GM21360 (cell line): ENCODE measurements at regions not wholly inside any gene's neighbourhood (a gene's known extent, or its start where the extent isn't known, plus 50 kb on each side); places are given as distances from the start of the nearest gene placed in this dataset.

Source experiments
- ATAC-seq: cut with Tn5 transposase; IDR thresholded peaks from one replicate; pipeline ENCODE4 v1.9.1; 2021; ENCODE audit warnings: mild to moderate bottlenecking, moderate library complexity; ENCODE audit not compliant: unreplicated experiment

DNA sequence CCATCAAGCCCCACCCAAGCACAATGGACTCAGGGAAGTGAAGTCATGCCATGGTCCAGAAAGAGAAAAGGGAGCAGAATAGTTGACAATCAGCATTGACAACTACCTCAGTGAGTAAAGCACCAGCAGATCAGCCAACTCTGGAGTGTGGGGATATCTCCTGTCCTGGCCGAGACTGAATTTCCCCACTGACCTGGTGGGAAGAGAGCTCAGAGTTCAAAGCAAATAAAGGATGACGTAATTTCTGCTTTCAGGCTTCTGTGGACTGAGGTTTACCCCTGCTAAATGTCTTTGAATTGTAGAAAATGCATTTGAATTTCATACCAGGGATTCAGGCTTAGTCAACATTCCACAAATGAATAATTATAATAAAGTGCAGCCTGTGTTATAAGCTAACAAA lies 152.9 kb downstream of the CBLN1 start:
- no peak for ATAC-seq

DNA sequence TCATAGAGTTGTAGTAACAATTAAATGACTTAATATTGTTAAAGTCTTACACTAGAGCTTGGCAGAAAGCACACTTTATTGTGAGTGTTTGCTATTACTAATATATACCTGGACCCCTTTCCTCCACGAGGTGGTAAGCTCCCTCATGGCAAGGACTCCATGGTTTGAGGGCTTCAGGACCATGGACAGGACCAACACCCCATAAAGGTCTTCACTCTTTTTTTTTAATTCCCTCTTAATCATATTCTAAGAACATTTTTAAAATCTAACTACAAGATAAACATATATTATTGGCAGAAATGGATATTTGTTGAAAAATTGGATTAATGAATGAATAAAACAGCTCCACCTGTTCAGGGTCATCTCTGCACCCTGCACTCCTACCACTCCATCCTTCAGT lies 154.5 kb downstream of the CBLN1 start:
- no peak for ATAC-seq

GRCh38 chr16:49121636-49122035 lies 160.0 kb downstream of the CBLN1 start:
- ATAC-seq: no peak

DNA sequence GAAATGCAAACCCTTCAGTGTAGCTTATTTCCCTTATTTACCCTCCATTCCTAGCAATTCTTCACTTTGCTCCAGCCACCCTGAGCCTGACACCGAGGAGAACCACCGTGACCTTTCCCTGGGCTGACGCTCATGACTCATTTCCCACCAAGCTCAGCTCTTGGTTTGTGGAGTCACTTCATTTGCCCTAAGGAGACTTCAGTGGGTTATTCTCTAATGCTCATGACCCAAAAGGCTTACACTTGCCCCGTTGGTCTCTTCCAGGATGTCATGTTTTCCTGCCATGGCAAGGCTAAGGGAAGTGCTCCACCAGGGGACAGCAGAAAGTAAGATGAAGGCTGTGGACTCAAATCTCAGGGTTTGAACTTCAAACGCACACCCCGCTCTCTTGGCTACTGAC lies 161.0 kb downstream of the CBLN1 start:
- no peak for ATAC-seq

- no peak for ATAC-seq
Observed at GRCh38 chr16:49116873-49117272, 164.8 kb downstream of the CBLN1 start.

DNA sequence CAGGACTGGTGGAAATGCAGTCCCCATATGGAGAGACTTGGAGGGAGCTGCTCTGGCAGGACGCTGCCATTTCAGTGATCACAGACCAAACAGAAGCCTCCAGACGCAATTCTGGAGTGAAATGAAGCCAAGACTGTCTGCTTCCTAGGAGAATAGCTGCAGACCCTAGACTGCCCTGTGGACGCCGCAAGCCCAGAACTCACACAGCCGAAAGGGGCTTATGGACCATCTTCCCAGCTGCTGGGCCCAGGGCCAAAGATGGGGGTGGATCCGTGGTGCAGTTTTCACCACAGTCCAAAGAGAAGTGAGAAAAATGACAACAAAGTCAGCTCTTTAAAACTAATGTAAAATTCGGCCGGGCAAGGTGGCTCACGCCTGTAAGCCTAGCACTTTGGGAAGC lies 165.7 kb downstream of the CBLN1 start:
- ATAC-seq: no peak

- no peak for ATAC-seq
Observed at GRCh38 chr16:49112754-49113153, 168.9 kb downstream of the CBLN1 start.

DNA sequence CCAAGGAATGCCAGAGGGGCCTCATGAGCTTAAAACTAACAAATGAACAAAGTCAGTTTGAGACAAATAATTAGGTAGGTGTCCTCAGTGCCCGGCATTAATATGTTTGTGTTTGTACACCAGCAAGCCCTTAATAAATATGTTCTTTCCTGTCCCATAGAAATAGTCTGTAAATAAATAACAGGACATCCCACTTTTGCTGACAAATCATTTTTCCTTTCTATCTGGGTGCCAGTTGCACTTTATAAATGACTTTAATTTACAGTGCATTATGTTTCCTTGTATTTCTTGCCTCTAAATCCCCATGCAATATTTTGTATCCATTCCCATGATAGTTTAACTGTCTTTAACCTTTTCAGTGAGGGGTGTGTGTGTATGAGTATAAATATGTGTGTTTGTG lies 170.3 kb downstream of the CBLN1 start:
- no peak for ATAC-seq

- no peak for ATAC-seq
Observed at GRCh38 chr16:49108611-49109010, 173.0 kb downstream of the CBLN1 start.

DNA sequence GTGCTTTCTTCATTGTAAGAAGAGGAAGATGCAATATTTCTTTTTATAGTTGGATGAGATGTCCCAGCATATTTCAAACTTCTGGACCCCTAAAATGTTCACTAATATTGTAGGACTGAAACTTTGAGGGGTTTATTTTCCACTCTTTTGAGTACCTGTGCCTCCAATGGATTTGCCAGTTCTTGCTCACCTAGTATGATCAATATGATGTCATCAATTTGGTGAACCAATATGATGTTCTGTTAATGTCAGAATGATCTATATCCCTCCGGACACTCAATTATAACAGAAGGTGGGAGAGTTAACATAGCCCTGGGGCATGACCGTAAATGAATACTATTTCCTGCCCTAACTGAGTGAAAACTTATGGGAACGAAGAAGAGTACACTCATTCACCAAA lies 178.3 kb downstream of the CBLN1 start:
- no peak for ATAC-seq

GRCh38 chr16:49101997-49102396 lies 179.6 kb downstream of the CBLN1 start:
- ATAC-seq: no peak

GRCh38 chr16:49100366-49100765 lies 181.3 kb downstream of the CBLN1 start:
- no peak for ATAC-seq

DNA sequence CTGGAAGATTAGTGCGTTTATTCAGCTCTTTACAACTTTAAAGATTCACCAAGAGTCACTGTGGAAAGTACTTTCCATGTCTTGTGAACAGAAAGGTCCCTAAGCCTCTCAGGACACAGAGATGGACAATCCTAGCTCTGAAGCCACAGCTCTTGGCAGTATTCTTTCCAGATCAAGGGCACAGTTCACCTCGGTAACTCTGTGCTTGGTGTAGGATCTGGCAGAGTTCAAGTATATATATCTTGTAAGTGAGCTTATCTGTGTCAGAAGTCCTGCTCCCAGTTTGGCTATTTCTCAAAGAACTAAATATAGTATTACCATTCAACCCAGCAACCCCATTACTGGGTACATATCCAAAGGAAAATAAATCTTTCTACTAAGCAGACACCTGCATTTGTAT lies 183.7 kb downstream of the CBLN1 start:
- ATAC-seq: no peak

DNA sequence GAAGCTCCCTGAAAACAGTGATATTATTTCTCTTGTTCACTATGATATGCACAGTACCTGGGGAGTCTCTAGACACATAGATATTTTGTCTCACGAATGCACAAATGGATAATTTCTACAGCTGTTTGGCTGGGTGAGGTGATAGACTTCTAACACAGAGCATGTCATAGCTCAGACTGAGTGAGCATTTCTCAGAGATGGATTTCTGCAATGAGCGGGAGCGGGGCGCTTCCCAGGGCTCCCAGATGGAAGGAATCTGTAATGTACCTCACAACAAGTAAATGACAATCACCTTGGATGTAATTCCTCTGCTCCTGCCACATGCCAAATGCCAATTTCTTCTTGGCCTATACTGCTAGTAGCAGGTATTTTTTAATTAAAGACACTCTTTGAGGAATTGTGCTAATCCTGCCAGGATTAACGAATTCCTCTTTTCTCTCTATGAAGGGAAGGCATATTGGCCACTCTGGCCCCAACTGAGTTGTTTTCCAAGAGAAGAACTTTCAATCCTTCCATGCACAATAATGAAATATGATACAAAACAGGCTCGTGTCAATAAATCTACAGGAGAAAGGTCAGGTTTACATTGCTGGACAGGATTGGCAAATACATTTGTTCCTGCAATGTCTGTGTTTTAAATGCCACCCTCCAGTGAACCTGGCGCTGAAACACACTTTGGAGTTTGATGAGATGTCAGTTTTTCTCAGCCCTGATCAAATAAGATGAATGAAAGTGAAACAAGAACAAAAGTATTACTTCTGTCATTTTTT lies 185.3 kb downstream of the CBLN1 start:
- ATAC-seq: no peak

- ATAC-seq: no peak
Observed at GRCh38 chr16:49095539-49095938, 186.1 kb downstream of the CBLN1 start.

DNA sequence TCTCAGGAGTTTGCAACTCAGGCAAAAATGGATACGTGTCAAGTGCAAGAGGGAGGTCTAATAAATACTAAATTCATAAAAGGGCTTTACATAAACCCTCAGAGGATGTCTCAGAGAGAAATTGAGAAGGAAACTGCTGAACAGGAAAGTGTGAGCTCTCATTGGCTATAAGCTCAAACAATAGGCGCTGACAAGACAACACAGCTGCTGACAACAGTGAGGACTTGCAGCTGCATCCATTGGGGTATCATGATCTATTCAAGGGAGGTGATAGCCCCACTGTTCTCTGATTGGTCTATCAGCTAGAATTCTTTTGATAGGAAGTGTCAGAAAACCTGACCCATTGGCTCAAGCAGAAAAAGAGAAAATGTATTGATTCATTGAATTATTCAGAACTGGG lies 187.2 kb downstream of the CBLN1 start:
- no peak for ATAC-seq

DNA sequence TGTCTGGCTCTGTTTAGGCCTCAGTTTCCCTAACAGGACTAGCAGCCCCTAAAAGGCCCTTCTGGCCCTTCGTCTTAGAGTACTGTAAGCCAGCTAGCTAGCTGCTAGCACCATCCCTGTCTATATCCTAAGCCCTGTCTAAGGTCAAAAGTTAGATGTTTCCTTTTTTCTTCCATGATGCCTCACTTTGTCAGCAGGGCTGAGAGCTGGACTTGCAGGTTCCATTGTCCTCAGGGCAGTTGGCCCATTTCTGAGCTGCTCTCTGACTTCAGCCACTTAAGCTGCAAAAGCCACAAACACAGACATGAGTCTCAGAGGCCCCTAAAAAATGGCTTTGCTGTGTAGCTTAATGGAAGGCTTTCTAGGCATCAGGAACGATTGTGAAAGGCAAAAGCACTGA lies 187.7 kb downstream of the CBLN1 start:
- no peak for ATAC-seq

DNA sequence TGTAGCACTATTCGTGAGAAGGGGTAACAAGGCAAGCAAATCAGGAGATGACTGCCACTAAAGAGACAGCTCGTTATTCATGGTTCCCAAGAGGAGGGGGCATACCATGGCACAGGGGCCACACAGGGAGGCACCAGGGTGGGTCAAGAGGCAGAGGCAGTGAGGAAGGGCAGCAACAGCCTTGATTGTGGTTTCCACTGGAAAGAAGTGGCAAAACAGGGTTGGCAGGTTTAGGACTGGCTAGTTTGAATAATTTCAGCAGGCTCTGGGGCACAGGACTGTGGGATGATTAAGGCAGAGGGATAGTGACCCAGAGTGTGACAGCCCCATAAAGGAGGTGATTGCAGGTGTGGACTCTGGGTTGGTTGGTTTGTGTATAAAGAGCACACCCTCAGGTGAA lies 188.9 kb downstream of the CBLN1 start:
- no peak for ATAC-seq

DNA sequence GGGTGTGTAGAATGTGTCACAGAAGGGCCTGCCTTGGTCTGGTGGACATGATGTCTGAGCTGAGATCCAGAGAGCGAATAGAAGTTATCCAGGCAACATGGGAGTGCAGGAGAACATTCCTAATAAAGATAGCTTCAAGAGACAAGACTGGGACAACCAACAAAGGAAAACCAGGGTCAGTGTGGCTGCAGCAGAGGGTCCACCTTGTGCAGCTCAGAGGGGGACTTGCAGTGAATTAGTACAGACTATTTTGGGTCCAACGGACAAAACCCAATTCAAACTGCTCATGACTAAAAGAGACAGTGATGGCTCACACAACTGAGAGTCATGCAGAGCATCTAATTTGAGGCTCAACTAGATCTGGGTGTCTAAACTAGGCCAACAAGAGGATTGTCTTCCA lies 192.1 kb downstream of the CBLN1 start:
- ATAC-seq: no peak

DNA sequence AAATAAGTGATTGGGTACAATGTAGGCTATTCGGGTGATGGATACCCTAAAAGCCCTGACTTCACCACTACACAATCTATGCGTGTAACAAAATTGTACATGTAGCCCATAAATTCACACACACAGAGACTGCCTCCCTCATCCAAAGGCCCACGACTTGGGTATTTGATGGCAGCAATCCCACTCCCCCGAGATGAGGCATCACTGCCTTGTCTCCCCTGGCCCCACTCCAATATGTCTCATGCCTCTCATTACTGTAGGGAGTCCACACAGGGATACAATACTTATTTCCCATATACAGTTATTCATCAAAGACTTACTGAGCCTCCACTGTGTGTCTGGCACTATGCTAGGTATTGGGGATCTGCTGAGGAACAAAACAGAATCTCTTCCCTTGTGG lies 192.6 kb downstream of the CBLN1 start:
- ATAC-seq: no peak

- ATAC-seq: no peak
Observed at GRCh38 chr16:49085686-49086085, 196.0 kb downstream of the CBLN1 start.

GRCh38 chr16:49084628-49085390 lies 196.8 kb downstream of the CBLN1 start:
- no peak for ATAC-seq

- ATAC-seq: no peak
Observed at GRCh38 chr16:49081554-49081953, 200.1 kb downstream of the CBLN1 start.
